Sigmoid colon (tissue), 6 donors: ENCODE measurements at regions not wholly inside any gene's neighbourhood (a gene's known extent, or its start where the extent isn't known, plus 50 kb on each side); places are given as distances from the start of the nearest gene placed in this dataset.

ENCODE experiments used
- DNase-seq: peaks from one replicate; pipeline ENCODE4 v3.0.0-alpha.2; 2019
- H3K27ac ChIP-seq, 4 donors: fragments of 200-600 bp; sonication (generic); one replicate each; pipeline ENCODE4 v1.5.1; 2016 to 2019; ENCODE audit warnings: mild to moderate bottlenecking in 1 of 4
- H3K27me3 ChIP-seq, 3 donors: fragments of 200-600 bp; sonication (generic); one replicate each; pipeline ENCODE4 v1.5.1; 2019; ENCODE audit warnings: mild to moderate bottlenecking in 1 of 3
- H3K36me3 ChIP-seq, 4 donors: fragments of 200-600 bp; sonication (generic); one replicate each; pipeline ENCODE4 v1.5.1; 2016 to 2019
- H3K4me1 ChIP-seq, 4 donors: fragments of 200-600 bp; sonication (generic); one replicate each; pipeline ENCODE4 v1.5.1; 2017 to 2019
- H3K4me3 ChIP-seq, 4 donors: fragments of 200-600 bp; sonication (generic); one replicate each; pipeline ENCODE4 v1.5.1; 2017 to 2019; ENCODE audit warnings: mild to moderate bottlenecking in 2 of 4, moderate library complexity in 1 of 4
- H3K9me3 ChIP-seq, 4 donors: fragments of 200-600 bp in 3 of 4; sonication (generic) in 3 of 4; one replicate each; pipeline versions ENCODE4 v1.5.1 to v1.6.1; 2013 to 2019
- EP300 ChIP-seq, 4 donors: sonication (generic); formaldehyde crosslinking; IDR thresholded peaks; one replicate each; pipeline ENCODE4 v1.6.1; 2017; ENCODE audit warnings: antibody characterized with exemption in 4 of 4
- POLR2A ChIP-seq, 2 donors: fragments of 450-650 bp; IDR thresholded peaks; one replicate each; pipeline ENCODE4 v1.6.1; 2016; ENCODE audit warnings: antibody characterized with exemption in 2 of 2, mild to moderate bottlenecking in 2 of 2, moderate library complexity in 2 of 2
- POLR2AphosphoS5 ChIP-seq, 4 donors: sonication (generic); formaldehyde crosslinking; IDR thresholded peaks; one replicate each; pipeline ENCODE4 v1.6.1; 2017; ENCODE audit warnings: antibody characterized with exemption in 4 of 4
- WGBS, 2 donors: extraction: QIAGEN DNeasy Blood & Tissue Kit; methylation state at CpG; one replicate each; pipeline ENCODE4 v1.1.7; 2013; 5-methylcytosine and 5-hydroxymethylcytosine counted together
- intact Hi-C: fragments of 100-400 bp; cut with DNase I; formaldehyde crosslinking; loops from one replicate; pipeline ENCODE4 v1.15.1; 2023
- TF ChIP-seq, protein P1 (sequence below), 4 experiments: fragments of 450-650 bp in 3 of 4; fragments of 200-600 bp in 1 of 4; IDR thresholded peaks; one replicate each; pipeline ENCODE4 v1.5.1; 2016 to 2019; ENCODE audit warnings: antibody characterized with exemption in 4 of 4, mild to moderate bottlenecking in 3 of 4, moderate library complexity in 2 of 4
- donor health status: healthy with polysubstance abuse.
- donor health status: healthy.

DNA sequence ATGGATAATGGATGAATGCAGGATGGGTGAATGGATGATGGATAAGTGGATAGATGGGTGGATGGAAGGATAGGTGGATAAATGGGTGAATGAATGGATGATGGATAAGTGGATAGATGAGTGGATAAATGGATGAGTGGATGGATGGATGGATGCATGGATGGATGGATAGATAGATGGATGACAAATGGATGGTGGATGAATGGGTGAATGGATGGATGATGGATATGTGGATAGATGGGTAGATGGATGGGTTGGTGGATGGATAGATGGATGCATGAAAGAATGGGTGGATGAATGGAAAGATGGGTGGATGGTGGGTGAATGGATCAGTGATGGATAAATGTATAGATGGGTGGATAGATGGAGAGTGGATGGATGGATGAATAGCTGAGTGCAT lies 564.8 kb downstream of the MIAT start:
- no peaks in the 10 kb centered on the region for H3K36me3 ChIP-seq
- intact Hi-C loops, result no loop called here
- H3K27me3 ChIP-seq, result no peaks in the 10 kb centered on the region
- no peak overlapping the region for H3K4me3 ChIP-seq
- H3K9me3 ChIP-seq, result no peaks in the 10 kb centered on the region
- peaks cover 0 to 37% (median 30%) of the 10 kb centered on the region in 4 donors for H3K4me1 ChIP-seq
- TF ChIP-seq, protein P1, sequence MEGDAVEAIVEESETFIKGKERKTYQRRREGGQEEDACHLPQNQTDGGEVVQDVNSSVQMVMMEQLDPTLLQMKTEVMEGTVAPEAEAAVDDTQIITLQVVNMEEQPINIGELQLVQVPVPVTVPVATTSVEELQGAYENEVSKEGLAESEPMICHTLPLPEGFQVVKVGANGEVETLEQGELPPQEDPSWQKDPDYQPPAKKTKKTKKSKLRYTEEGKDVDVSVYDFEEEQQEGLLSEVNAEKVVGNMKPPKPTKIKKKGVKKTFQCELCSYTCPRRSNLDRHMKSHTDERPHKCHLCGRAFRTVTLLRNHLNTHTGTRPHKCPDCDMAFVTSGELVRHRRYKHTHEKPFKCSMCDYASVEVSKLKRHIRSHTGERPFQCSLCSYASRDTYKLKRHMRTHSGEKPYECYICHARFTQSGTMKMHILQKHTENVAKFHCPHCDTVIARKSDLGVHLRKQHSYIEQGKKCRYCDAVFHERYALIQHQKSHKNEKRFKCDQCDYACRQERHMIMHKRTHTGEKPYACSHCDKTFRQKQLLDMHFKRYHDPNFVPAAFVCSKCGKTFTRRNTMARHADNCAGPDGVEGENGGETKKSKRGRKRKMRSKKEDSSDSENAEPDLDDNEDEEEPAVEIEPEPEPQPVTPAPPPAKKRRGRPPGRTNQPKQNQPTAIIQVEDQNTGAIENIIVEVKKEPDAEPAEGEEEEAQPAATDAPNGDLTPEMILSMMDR (IDR thresholded peaks at IDR 0.05), result no peak
- TF ChIP-seq POLR2AphosphoS5 (IDR thresholded peaks at IDR 0.05) (no peak), POLR2A (IDR thresholded peaks at IDR 0.05) (no peak), EP300 (IDR thresholded peaks at IDR 0.05) (no peak)
- no peak for DNase-seq
- H3K27ac ChIP-seq, result no peak overlapping the region

DNA sequence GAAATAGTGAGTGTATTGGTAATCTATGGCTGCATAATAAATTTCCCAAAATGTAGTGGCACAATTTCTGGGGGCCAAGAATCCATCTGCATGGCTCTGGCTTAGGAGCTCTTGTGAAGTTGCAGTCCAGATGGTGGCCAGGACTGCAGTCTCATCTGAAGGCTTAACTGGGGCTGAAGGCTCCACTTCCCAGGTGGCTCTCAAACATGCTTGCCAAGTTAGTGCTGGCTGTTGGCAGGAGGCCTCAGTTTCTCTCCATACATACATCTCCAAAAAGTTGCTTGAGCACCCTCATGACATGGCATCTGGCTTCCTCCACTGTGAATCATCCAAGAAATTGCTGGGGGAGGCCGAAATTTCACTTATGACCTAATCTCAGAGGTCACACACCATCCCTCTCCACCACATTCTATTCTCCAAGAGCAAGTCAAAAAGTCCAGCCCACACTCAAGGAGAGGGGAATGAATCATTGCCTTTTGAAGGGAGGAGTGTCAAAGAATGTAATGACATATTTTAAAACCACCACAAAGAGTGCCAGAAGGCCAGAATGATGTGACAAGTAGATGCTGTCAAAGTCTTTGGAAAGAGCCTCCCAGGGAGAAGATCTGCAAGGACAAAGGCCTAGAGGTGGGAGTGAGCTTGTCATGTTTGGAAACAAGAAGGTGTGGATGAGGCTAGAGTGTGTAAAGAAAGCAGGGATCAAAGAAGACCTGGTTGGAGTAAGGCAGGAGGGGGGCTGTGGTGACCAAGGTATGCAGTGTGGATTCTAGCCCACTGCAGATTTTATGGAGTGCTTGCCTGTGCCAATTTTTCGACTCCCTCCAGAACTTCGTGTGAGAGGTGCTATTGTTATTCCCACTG lies 566.2 kb downstream of the MIAT start:
- intact Hi-C loops, result no loop called here
- no peaks in the 10 kb centered on the region for H3K27me3 ChIP-seq
- no peak for TF ChIP-seq EP300 (IDR thresholded peaks at IDR 0.05)
- TF ChIP-seq, protein P1 (IDR thresholded peaks at IDR 0.05), result no peak
- TF ChIP-seq POLR2A (IDR thresholded peaks at IDR 0.05), result no peak
- peak in 1 of 4 donors; percentile 4 for TF ChIP-seq POLR2AphosphoS5 (IDR thresholded peaks at IDR 0.05)
- peak overlapping the region in 3 of 4 donors; percentile 59 to 66 (median 61) for H3K27ac ChIP-seq
- no peaks in the 10 kb centered on the region for H3K9me3 ChIP-seq
- H3K4me3 ChIP-seq, result no peak overlapping the region
- no peak for DNase-seq
- 38 to 47% methylated on average over 3 of the region's 3 CpGs for WGBS, 2 donors
- no peaks in the 10 kb centered on the region for H3K36me3 ChIP-seq
- H3K4me1 ChIP-seq, result peaks cover 0 to 32% (median 28%) of the 10 kb centered on the region in 4 donors

DNA sequence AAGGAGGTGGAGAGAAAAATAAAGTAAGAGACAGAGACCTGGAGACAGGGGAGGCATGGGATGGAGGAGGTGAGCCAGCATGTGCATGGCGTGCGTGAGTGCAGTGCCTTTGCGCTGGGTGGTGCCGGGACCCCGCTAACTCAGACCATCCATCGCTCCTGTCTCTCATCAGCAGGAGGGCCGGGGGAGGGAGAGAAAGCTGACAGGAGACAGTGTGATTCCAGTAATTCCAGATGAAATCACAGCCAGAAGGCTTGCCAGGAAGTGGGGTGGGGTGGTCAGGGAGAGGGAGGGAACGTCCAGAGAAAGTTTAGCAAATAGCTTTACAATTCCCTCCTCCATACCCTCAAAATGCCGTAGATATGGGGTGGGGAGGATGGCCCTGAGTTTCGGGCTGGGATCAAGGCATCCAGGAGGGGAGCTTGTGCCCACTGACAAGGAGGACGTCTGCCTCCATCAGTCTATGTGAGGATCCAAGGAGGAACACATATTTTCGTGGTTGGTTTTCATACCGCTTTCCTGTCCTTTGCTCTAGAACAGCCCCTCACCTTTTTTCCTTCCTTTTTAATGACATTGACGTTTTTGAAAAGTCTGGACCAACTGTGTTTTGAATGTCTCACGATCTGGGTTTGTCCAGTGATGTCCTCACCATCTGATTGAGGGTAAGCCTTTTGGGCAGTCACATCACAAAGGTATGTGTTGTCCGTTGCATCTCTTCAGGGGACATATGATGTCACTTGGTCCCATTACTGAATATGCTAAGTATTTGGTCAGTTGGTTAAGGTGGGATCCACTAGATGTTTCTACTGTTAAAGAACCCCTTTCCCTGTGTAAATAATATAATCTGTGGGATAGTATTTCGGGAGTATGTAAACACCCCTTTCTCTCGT lies 567.3 kb downstream of the MIAT start:
- intact Hi-C loops, result no loop called here
- no peak for DNase-seq
- WGBS, 2 donors, result 46% methylated on average over 18 of the region's 18 CpGs
- H3K9me3 ChIP-seq, result no peaks in the 10 kb centered on the region
- no peaks in the 10 kb centered on the region for H3K27me3 ChIP-seq
- TF ChIP-seq, protein P1 (IDR thresholded peaks at IDR 0.05), result no peak
- TF ChIP-seq POLR2AphosphoS5 (IDR thresholded peaks at IDR 0.05), result peak in 1 of 4 donors; percentile 16
- no peak overlapping the region for H3K4me3 ChIP-seq
- no peaks in the 10 kb centered on the region for H3K36me3 ChIP-seq
- H3K4me1 ChIP-seq, result peaks cover 0 to 28% (median 25%) of the 10 kb centered on the region in 4 donors
- peak overlapping the region; percentile 3 to 66 (median 60) for H3K27ac ChIP-seq

DNA sequence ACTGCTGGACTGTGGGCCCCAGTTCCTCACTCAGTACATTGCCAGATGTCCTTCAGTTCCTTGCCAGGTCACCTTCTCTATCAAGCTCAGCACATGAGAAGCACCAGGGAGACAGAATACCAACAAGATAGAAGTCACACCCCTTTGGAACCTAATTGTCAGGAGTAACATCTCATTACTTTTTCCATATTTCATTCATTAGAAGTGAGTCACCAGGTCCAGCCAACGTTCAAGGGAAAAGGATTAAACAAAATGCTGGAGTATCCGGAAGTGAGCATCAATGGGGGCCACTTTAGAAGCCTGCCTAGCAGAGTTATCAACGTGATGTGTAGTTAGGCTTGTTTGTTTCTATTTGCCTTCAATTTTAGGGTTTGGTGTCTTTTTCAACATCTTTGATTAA lies 569.3 kb downstream of the MIAT start:
- TF ChIP-seq, protein P1 (IDR thresholded peaks at IDR 0.05), result no peak
- TF ChIP-seq POLR2AphosphoS5 (IDR thresholded peaks at IDR 0.05) (no peak), POLR2A (IDR thresholded peaks at IDR 0.05) (no peak), EP300 (IDR thresholded peaks at IDR 0.05) (no peak)
- intact Hi-C loops, result no loop called here

More for the DNA sequence above, 569.3 kb downstream of the MIAT start:
- no peaks in the 10 kb centered on the region for H3K9me3 ChIP-seq
- H3K27me3 ChIP-seq, result no peaks in the 10 kb centered on the region
- H3K4me3 ChIP-seq, result no peak overlapping the region
- H3K27ac ChIP-seq, result no peak overlapping the region
- 60 to 65% methylated on average over 3 of the region's 3 CpGs for WGBS, 2 donors
- peaks cover 0 to 20% (median 15%) of the 10 kb centered on the region in 4 donors for H3K4me1 ChIP-seq
- H3K36me3 ChIP-seq, result no peaks in the 10 kb centered on the region
- no peak for DNase-seq
